MM.1S (cell line): ENCODE measurements at regions not wholly inside any gene's neighbourhood (a gene's known extent, or its start where the extent isn't known, plus 50 kb on each side); places are given as distances from the start of the nearest gene placed in this dataset.

Experiments
- DNase-seq: peaks from one replicate; pipeline ENCODE4 v3.0.0-alpha.2; 2015
- H2AFZ ChIP-seq: fragments of 300-600 bp; sonication (generic); 2 replicates; pipeline ENCODE4 v1.6.0; 2016; ENCODE audit warnings: antibody characterized with exemption, low read length
- H3F3A ChIP-seq: fragments of 300-600 bp; sonication (generic); 2 replicates; pipeline ENCODE4 v1.6.1; 2016; ENCODE audit warnings: mild to moderate bottlenecking, antibody characterized with exemption, low read length, moderate library complexity, mixed read lengths; ENCODE audit not compliant: insufficient read depth
- H3K27ac ChIP-seq: fragments of 300-600 bp; sonication (generic); 2 replicates; pipeline ENCODE4 v1.5.1; 2016; ENCODE audit warnings: mild to moderate bottlenecking, low read length
- H3K27me3 ChIP-seq: fragments of 300-600 bp; sonication (generic); replicated peaks from 2 replicates; pipeline ENCODE4 v1.6.0; 2016; ENCODE audit warnings: low read length; ENCODE audit not compliant: insufficient read depth
- H3K36me3 ChIP-seq: fragments of 300-600 bp; sonication (generic); replicated peaks from 2 replicates; pipeline ENCODE4 v1.6.1; 2016; ENCODE audit warnings: mild to moderate bottlenecking, low read length, mixed read lengths; ENCODE audit not compliant: insufficient read depth
- H3K4me1 ChIP-seq: fragments of 300-600 bp; sonication (generic); 2 replicates; pipeline ENCODE4 v1.6.1; 2016; ENCODE audit warnings: low read length, mixed read lengths
- H3K4me2 ChIP-seq: fragments of 300-600 bp; sonication (generic); 2 replicates; pipeline ENCODE4 v1.6.0; 2016; ENCODE audit warnings: low read depth, low read length
- H3K4me3 ChIP-seq: fragments of 300-600 bp; sonication (generic); 2 replicates; pipeline ENCODE4 v1.5.1; 2016; ENCODE audit warnings: low read length, mixed read lengths
- H3K79me2 ChIP-seq: fragments of 300-600 bp; sonication (generic); 2 replicates; pipeline ENCODE4 v1.6.1; 2016; ENCODE audit warnings: mixed run types, low read length, mixed read lengths
- H3K9ac ChIP-seq: fragments of 300-600 bp; sonication (generic); 2 replicates; pipeline ENCODE4 v1.6.1; 2016; ENCODE audit warnings: low read length, mixed read lengths
- H3K9me2 ChIP-seq: fragments of 300-600 bp; sonication (generic); replicated peaks from 2 replicates; pipeline ENCODE4 v1.6.1; 2016; ENCODE audit warnings: mild to moderate bottlenecking, low read length, mixed read lengths; ENCODE audit not compliant: insufficient read depth
- H3K9me3 ChIP-seq: fragments of 300-600 bp; sonication (generic); replicated peaks from 2 replicates; pipeline ENCODE4 v1.6.1; 2016; ENCODE audit warnings: mild to moderate bottlenecking, low read length, mixed read lengths; ENCODE audit not compliant: insufficient read depth
- H4K20me1 ChIP-seq: fragments of 300-600 bp; sonication (generic); 2 replicates; pipeline ENCODE4 v1.6.1; 2016; ENCODE audit warnings: mild to moderate bottlenecking, low read length, moderate library complexity, mixed read lengths; ENCODE audit not compliant: insufficient read depth
- CTCF ChIP-seq: fragments of 300-600 bp; sonication (generic); IDR thresholded peaks from 2 replicates; pipeline ENCODE4 v1.5.1; 2016; ENCODE audit warnings: antibody characterized with exemption, low read length, mixed read lengths
- EZH2 ChIP-seq: fragments of 300-600 bp; sonication (generic); optimal IDR thresholded peaks from 2 replicates; pipeline ENCODE3; 2017; ENCODE audit warnings: low read depth, mild to moderate bottlenecking, antibody characterized with exemption, low read length, mixed read lengths
- EZH2phosphoT487 ChIP-seq: fragments of 300-600 bp; sonication (generic); IDR thresholded peaks from 2 replicates; pipeline ENCODE4 v1.6.1; 2018; ENCODE audit warnings: antibody characterized with exemption, low read length

GRCh38 chrX:3527811-3528210 lies 181.4 kb upstream of the MXRA5 start:
- Histone ChIP-seq H3K27me3 (no peaks in the 10 kb centered on the region), H3K9ac (no peak overlapping the region), H3K27ac (no peak overlapping the region), H3K9me3 (no peaks in the 10 kb centered on the region), H3K9me2 (no peaks in the 10 kb centered on the region), H2AFZ (no peak overlapping the region), H3F3A (no peaks in the 10 kb centered on the region), H4K20me1 (no peaks in the 10 kb centered on the region), H3K4me1 (no peaks in the 10 kb centered on the region), H3K4me3 (no peak overlapping the region), H3K4me2 (no peak overlapping the region), H3K36me3 (no peaks in the 10 kb centered on the region), H3K79me2 (no peaks in the 10 kb centered on the region)
- TF ChIP-seq EZH2phosphoT487 (no peak), CTCF (no peak)
- no peak for DNase-seq

GRCh38 chrX:3527166-3527565 lies 180.7 kb upstream of the MXRA5 start:
- no peaks in the 10 kb centered on the region for H3K9me2 ChIP-seq
- no peak overlapping the region for H3K4me3 ChIP-seq
- no peaks in the 10 kb centered on the region for H3K9me3 ChIP-seq
- H3K4me2 ChIP-seq, result no peak overlapping the region
- no peaks in the 10 kb centered on the region for H3K27me3 ChIP-seq
- H3K79me2 ChIP-seq, result no peaks in the 10 kb centered on the region
- no peaks in the 10 kb centered on the region for H3K36me3 ChIP-seq
- no peaks in the 10 kb centered on the region for H3K4me1 ChIP-seq
- TF ChIP-seq CTCF (no peak), EZH2 (no peak), EZH2phosphoT487 (no peak)
- no peaks in the 10 kb centered on the region for H3F3A ChIP-seq
- H3K9ac ChIP-seq, result no peak overlapping the region
- H4K20me1 ChIP-seq, result no peaks in the 10 kb centered on the region
- no peak overlapping the region for H2AFZ ChIP-seq
- H3K27ac ChIP-seq, result no peak overlapping the region
- no peak for DNase-seq

- H3K4me1 ChIP-seq, result no peaks in the 10 kb centered on the region
- no peak for DNase-seq
- no peak overlapping the region for H3K4me2 ChIP-seq
- H2AFZ ChIP-seq, result no peak overlapping the region
- H3K36me3 ChIP-seq, result no peaks in the 10 kb centered on the region
- no peak overlapping the region for H3K4me3 ChIP-seq
- H3K27me3 ChIP-seq, result no peaks in the 10 kb centered on the region
- no peaks in the 10 kb centered on the region for H3K79me2 ChIP-seq
- no peaks in the 10 kb centered on the region for H3K9me2 ChIP-seq
- H3K9ac ChIP-seq, result no peak overlapping the region
- TF ChIP-seq CTCF, result no peak
- no peak for TF ChIP-seq EZH2
- TF ChIP-seq EZH2phosphoT487, result no peak
- no peak overlapping the region for H3K27ac ChIP-seq
- H4K20me1 ChIP-seq, result no peaks in the 10 kb centered on the region
- no peaks in the 10 kb centered on the region for H3F3A ChIP-seq
- no peaks in the 10 kb centered on the region for H3K9me3 ChIP-seq
Observed at GRCh38 chrX:3526731-3527130, 180.3 kb upstream of the MXRA5 start.

GRCh38 chrX:3526071-3526470 lies 179.6 kb upstream of the MXRA5 start:
- TF ChIP-seq CTCF, result no peak
- TF ChIP-seq EZH2phosphoT487, result no peak
- TF ChIP-seq EZH2, result no peak
- Histone ChIP-seq H4K20me1 (no peaks in the 10 kb centered on the region), H3K4me1 (no peaks in the 10 kb centered on the region), H3K36me3 (no peaks in the 10 kb centered on the region), H3K4me3 (no peak overlapping the region), H3K9me3 (no peaks in the 10 kb centered on the region), H3K27me3 (no peaks in the 10 kb centered on the region), H3K9me2 (no peaks in the 10 kb centered on the region), H3K4me2 (no peak overlapping the region), H3K27ac (no peak overlapping the region), H3K9ac (no peak overlapping the region), H3F3A (no peaks in the 10 kb centered on the region), H2AFZ (no peak overlapping the region), H3K79me2 (no peaks in the 10 kb centered on the region)
- DNase-seq, result no peak
